HL-60 (cell line): ENCODE measurements at regions not wholly inside any gene's neighbourhood (a gene's known extent, or its start where the extent isn't known, plus 50 kb on each side); places are given as distances from the start of the nearest gene placed in this dataset.

ENCODE experiments used
- DNase-seq, 2 experiments: peaks; one replicate each; pipeline ENCODE4 v3.0.0-alpha.2; 2010 to 2020; ENCODE audit warnings: low read depth in 1 of 2, low spot score in 1 of 2
- H3K27ac ChIP-seq: fragments of 250-450 bp; sonication (Bioruptor Pico); replicated peaks from 2 replicates; pipeline ENCODE4 v1.5.1; 2020; ENCODE audit warnings: mild to moderate bottlenecking, moderate library complexity
- H3K27me3 ChIP-seq: fragments of 250-450 bp; sonication (Bioruptor Pico); 2 replicates; pipeline ENCODE4 v1.5.1; 2021; ENCODE audit warnings: mild to moderate bottlenecking, moderate library complexity; ENCODE audit not compliant: insufficient read depth, poor library complexity, severe bottlenecking
- H3K4me3 ChIP-seq: replicated peaks from 2 replicates; pipeline ENCODE4 v1.5.1; 2011; ENCODE audit warnings: mild to moderate bottlenecking, control low read depth, low read length; ENCODE audit not compliant: insufficient read depth
- GABPA ChIP-seq: IDR thresholded peaks from 2 replicates; pipeline ENCODE4 v1.6.1; 2012; ENCODE audit warnings: low read depth
- POLR2AphosphoS5 ChIP-seq: IDR thresholded peaks from 2 replicates; pipeline ENCODE4 v1.6.1; 2012; ENCODE audit warnings: low read depth
- SPI1 ChIP-seq: IDR thresholded peaks from 2 replicates; pipeline ENCODE4 v1.6.1; 2012; ENCODE audit warnings: low read depth, mild to moderate bottlenecking, borderline replicate concordance
- TF ChIP-seq, protein P1 (sequence below): IDR thresholded peaks from 2 replicates; pipeline ENCODE4 v1.6.1; 2012; ENCODE audit warnings: low read depth; ENCODE audit not compliant: insufficient replicate concordance
- TF ChIP-seq, protein P2 (sequence below): IDR thresholded peaks from one replicate; pipeline ENCODE4 v1.5.1; 2011; ENCODE audit warnings: low read length, control low read depth, inconsistent platforms; ENCODE audit not compliant: insufficient read depth

DNA sequence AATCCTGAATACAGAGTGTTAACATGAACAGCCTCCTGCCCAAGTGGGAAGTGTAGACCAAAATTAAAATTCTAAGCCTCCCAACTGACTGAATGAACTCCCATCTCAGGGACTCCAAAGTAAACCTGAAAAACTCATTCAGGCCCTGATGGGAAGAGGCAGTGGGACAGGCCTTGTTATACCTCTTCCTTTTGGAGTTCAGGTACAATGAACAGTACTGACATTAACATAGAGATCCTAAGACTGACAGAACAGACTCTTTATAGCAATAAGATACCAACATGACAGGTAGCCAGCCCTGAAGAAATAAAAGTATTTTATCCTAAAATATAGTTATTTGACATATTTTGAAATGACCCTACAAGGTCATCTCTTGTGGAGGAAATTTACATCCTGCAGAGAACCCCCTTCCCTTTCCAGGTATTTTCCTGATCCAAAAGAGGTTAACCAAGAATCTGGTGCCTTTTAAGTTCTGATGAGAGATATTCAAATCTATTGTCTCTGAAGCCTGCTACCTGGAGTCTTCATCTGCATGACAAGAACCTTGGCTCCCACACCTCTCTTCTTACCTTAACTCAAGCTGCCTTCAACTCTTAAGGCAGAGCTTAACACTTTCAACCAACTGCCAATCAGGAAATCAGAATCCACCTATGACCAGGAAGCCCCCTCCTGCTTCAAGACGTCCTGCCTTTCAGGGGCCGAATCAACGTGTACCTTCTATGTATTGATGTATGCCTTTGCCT lies 103.3 kb upstream of the PFKP start:
- Histone ChIP-seq H3K4me3 (no peak overlapping the region), H3K27ac (no peak overlapping the region), H3K27me3 (no peaks in the 10 kb centered on the region)
- TF ChIP-seq SPI1 (no peak), POLR2AphosphoS5 (no peak), GABPA (no peak)
- TF ChIP-seq, protein P1, sequence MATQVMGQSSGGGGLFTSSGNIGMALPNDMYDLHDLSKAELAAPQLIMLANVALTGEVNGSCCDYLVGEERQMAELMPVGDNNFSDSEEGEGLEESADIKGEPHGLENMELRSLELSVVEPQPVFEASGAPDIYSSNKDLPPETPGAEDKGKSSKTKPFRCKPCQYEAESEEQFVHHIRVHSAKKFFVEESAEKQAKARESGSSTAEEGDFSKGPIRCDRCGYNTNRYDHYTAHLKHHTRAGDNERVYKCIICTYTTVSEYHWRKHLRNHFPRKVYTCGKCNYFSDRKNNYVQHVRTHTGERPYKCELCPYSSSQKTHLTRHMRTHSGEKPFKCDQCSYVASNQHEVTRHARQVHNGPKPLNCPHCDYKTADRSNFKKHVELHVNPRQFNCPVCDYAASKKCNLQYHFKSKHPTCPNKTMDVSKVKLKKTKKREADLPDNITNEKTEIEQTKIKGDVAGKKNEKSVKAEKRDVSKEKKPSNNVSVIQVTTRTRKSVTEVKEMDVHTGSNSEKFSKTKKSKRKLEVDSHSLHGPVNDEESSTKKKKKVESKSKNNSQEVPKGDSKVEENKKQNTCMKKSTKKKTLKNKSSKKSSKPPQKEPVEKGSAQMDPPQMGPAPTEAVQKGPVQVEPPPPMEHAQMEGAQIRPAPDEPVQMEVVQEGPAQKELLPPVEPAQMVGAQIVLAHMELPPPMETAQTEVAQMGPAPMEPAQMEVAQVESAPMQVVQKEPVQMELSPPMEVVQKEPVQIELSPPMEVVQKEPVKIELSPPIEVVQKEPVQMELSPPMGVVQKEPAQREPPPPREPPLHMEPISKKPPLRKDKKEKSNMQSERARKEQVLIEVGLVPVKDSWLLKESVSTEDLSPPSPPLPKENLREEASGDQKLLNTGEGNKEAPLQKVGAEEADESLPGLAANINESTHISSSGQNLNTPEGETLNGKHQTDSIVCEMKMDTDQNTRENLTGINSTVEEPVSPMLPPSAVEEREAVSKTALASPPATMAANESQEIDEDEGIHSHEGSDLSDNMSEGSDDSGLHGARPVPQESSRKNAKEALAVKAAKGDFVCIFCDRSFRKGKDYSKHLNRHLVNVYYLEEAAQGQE, result no peak
- TF ChIP-seq, protein P2, sequence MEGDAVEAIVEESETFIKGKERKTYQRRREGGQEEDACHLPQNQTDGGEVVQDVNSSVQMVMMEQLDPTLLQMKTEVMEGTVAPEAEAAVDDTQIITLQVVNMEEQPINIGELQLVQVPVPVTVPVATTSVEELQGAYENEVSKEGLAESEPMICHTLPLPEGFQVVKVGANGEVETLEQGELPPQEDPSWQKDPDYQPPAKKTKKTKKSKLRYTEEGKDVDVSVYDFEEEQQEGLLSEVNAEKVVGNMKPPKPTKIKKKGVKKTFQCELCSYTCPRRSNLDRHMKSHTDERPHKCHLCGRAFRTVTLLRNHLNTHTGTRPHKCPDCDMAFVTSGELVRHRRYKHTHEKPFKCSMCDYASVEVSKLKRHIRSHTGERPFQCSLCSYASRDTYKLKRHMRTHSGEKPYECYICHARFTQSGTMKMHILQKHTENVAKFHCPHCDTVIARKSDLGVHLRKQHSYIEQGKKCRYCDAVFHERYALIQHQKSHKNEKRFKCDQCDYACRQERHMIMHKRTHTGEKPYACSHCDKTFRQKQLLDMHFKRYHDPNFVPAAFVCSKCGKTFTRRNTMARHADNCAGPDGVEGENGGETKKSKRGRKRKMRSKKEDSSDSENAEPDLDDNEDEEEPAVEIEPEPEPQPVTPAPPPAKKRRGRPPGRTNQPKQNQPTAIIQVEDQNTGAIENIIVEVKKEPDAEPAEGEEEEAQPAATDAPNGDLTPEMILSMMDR, result no peak
- DNase-seq, result no peak

DNA sequence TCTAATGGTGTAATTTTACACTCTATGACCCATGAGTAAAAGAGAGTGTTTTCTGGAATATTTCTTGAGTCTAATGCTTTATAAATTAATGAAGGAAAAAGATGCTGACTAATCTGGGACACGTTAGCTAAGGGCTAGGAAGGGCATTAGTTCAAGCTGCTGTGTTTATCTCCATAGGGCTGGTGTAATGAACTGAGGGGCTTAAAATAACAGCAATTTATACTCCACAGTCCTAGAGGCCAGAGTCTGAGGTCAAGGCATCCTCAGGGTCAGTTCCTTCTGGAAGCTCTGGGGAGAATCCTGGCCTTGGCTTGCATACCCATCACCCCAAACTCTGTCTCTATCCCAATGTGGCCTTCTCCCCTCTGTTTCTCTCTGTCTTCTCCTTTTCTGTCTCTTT lies 105.2 kb upstream of the PFKP start:
- DNase-seq, result no peak
- no peak overlapping the region for H3K4me3 ChIP-seq
- TF ChIP-seq POLR2AphosphoS5 (no peak), SPI1 (no peak), GABPA (no peak)
- TF ChIP-seq, protein P1, result no peak
- TF ChIP-seq, protein P2, result no peak
- no peak overlapping the region for H3K27ac ChIP-seq
- H3K27me3 ChIP-seq, result no peaks in the 10 kb centered on the region

DNA sequence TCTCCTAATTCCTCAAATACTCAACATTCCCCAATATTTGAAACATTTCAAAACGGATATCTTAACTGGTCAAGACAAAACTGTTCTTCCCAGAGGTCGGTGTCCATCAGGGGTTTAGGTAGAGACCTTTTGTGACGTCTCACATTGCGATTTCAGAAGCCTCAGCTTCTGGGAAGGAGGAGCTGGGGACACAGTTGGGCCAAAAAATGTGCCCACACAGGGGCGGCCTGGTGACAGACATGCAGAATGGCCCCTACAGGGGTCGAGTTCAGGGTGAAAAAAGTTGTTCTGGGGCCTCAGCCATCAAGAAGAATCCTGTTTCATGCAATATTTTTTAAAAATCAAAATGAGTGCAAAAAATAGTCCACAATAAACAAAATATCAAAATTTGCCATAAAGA lies 108.7 kb upstream of the PFKP start:
- TF ChIP-seq GABPA (no peak), SPI1 (no peak), POLR2AphosphoS5 (no peak)
- TF ChIP-seq, protein P2, result no peak
- TF ChIP-seq, protein P1, result no peak
- Histone ChIP-seq H3K4me3 (no peak overlapping the region), H3K27me3 (no peaks in the 10 kb centered on the region), H3K27ac (no peak overlapping the region)
- no peak for DNase-seq
